ENCODE measurements at regions not wholly inside any gene's neighbourhood (a gene's known extent, or its start where the extent isn't known, plus 50 kb on each side); places are given as distances from the start of the nearest gene placed in this dataset.
"Not testable (repeated sequence)": the region's sequence is repeated elsewhere in the genome, so short reads cannot be mapped to it uniquely, and the experiment has no call there.

- no peaks in the 10 kb centered on the region for H3K4me1 ChIP-seq (ENCODE audit: insufficient read depth, low read length)
- H3K36me3 ChIP-seq (ENCODE audit: insufficient read depth, low read length), result no peaks in the 10 kb centered on the region
- H3K4me3 ChIP-seq (ENCODE audit: low read length), result no peak overlapping the region
- no peaks in the 10 kb centered on the region for H3K9me3 ChIP-seq (ENCODE audit: low read length)
- H3K27me3 ChIP-seq (ENCODE audit: insufficient read depth, low read length), result no peaks in the 10 kb centered on the region
- H2AFZ ChIP-seq (ENCODE audit: low read depth, low read length), result no peak overlapping the region
Measured at GRCh38 chr3:7977245-7978086, 524.2 kb upstream of the LMCD1 start.

GRCh38 chr3:7978087-7978422 lies 523.6 kb upstream of the LMCD1 start:
- Histone ChIP-seq H3K4me1 (ENCODE audit: insufficient read depth, low read length) (no peaks in the 10 kb centered on the region), H2AFZ (ENCODE audit: low read depth, low read length) (no peak overlapping the region), H3K4me3 (ENCODE audit: low read length) (no peak overlapping the region), H3K9me3 (ENCODE audit: low read length) (no peaks in the 10 kb centered on the region), H3K36me3 (ENCODE audit: insufficient read depth, low read length) (no peaks in the 10 kb centered on the region), H3K27me3 (ENCODE audit: insufficient read depth, low read length) (no peaks in the 10 kb centered on the region)

GRCh38 chr3:7982126-7982525 lies 519.5 kb upstream of the LMCD1 start:
- Histone ChIP-seq H2AFZ (ENCODE audit: low read depth, low read length) (no peak overlapping the region), H3K4me3 (ENCODE audit: low read length) (no peak overlapping the region), H3K27me3 (ENCODE audit: insufficient read depth, low read length) (no peaks in the 10 kb centered on the region), H3K4me1 (ENCODE audit: insufficient read depth, low read length) (no peaks in the 10 kb centered on the region), H3K36me3 (ENCODE audit: insufficient read depth, low read length) (no peaks in the 10 kb centered on the region), H3K9me3 (ENCODE audit: low read length) (no peaks in the 10 kb centered on the region)

- Histone ChIP-seq H3K4me1 (ENCODE audit: insufficient read depth, low read length) (no peaks in the 10 kb centered on the region), H3K9me3 (ENCODE audit: low read length) (no peaks in the 10 kb centered on the region), H2AFZ (ENCODE audit: low read depth, low read length) (no peak overlapping the region), H3K27me3 (ENCODE audit: insufficient read depth, low read length) (no peaks in the 10 kb centered on the region), H3K36me3 (ENCODE audit: insufficient read depth, low read length) (no peaks in the 10 kb centered on the region), H3K4me3 (ENCODE audit: low read length) (no peak overlapping the region)
Measured at GRCh38 chr3:7999384-7999783, 502.2 kb upstream of the LMCD1 start.

GRCh38 chr3:8001307-8001706 lies 500.3 kb upstream of the LMCD1 start:
- H3K27me3 ChIP-seq (ENCODE audit: insufficient read depth, low read length), result no peaks in the 10 kb centered on the region
- H2AFZ ChIP-seq (ENCODE audit: low read depth, low read length), result no peak overlapping the region
- no peaks in the 10 kb centered on the region for H3K4me1 ChIP-seq (ENCODE audit: insufficient read depth, low read length)
- H3K36me3 ChIP-seq (ENCODE audit: insufficient read depth, low read length), result no peaks in the 10 kb centered on the region
- H3K9me3 ChIP-seq (ENCODE audit: low read length), result no peaks in the 10 kb centered on the region
- H3K4me3 ChIP-seq (ENCODE audit: low read length), result no peak overlapping the region

GRCh38 chr3:8001712-8002111 lies 499.9 kb upstream of the LMCD1 start:
- H3K9me3 ChIP-seq (ENCODE audit: low read length), result no peaks in the 10 kb centered on the region
- H3K4me3 ChIP-seq (ENCODE audit: low read length), result no peak overlapping the region
- no peaks in the 10 kb centered on the region for H3K4me1 ChIP-seq (ENCODE audit: insufficient read depth, low read length)
- H2AFZ ChIP-seq (ENCODE audit: low read depth, low read length), result no peak overlapping the region
- H3K36me3 ChIP-seq (ENCODE audit: insufficient read depth, low read length), result no peaks in the 10 kb centered on the region
- no peaks in the 10 kb centered on the region for H3K27me3 ChIP-seq (ENCODE audit: insufficient read depth, low read length)

GRCh38 chr3:8011902-8012301 lies 489.7 kb upstream of the LMCD1 start:
- Histone ChIP-seq H3K9me3 (ENCODE audit: low read length) (no peaks in the 10 kb centered on the region), H3K36me3 (ENCODE audit: insufficient read depth, low read length) (no peaks in the 10 kb centered on the region), H3K4me3 (ENCODE audit: low read length) (no peak overlapping the region), H3K27me3 (ENCODE audit: insufficient read depth, low read length) (no peaks in the 10 kb centered on the region), H3K4me1 (ENCODE audit: insufficient read depth, low read length) (no peaks in the 10 kb centered on the region), H2AFZ (ENCODE audit: low read depth, low read length) (no peak overlapping the region)

- Histone ChIP-seq H2AFZ (ENCODE audit: low read depth, low read length) (no peak overlapping the region), H3K27me3 (ENCODE audit: insufficient read depth, low read length) (no peaks in the 10 kb centered on the region), H3K9me3 (ENCODE audit: low read length) (no peaks in the 10 kb centered on the region), H3K36me3 (ENCODE audit: insufficient read depth, low read length) (no peaks in the 10 kb centered on the region), H3K4me3 (ENCODE audit: low read length) (no peak overlapping the region), H3K4me1 (ENCODE audit: insufficient read depth, low read length) (no peaks in the 10 kb centered on the region)
Measured at GRCh38 chr3:8020047-8020841, 481.4 kb upstream of the LMCD1 start.

- Histone ChIP-seq H3K27me3 (ENCODE audit: insufficient read depth, low read length) (no peaks in the 10 kb centered on the region), H3K9me3 (ENCODE audit: low read length) (no peaks in the 10 kb centered on the region), H3K4me3 (ENCODE audit: low read length) (no peak overlapping the region), H2AFZ (ENCODE audit: low read depth, low read length) (no peak overlapping the region), H3K36me3 (ENCODE audit: insufficient read depth, low read length) (no peaks in the 10 kb centered on the region), H3K4me1 (ENCODE audit: insufficient read depth, low read length) (no peaks in the 10 kb centered on the region)
Measured at GRCh38 chr3:8027954-8028353, 473.7 kb upstream of the LMCD1 start.

GRCh38 chr3:8050283-8050682 lies 451.3 kb upstream of the LMCD1 start:
- no peaks in the 10 kb centered on the region for H3K9me3 ChIP-seq (ENCODE audit: low read length)
- H3K4me1 ChIP-seq (ENCODE audit: insufficient read depth, low read length), result no peaks in the 10 kb centered on the region
- no peaks in the 10 kb centered on the region for H3K27me3 ChIP-seq (ENCODE audit: insufficient read depth, low read length)
- H2AFZ ChIP-seq (ENCODE audit: low read depth, low read length), result no peak overlapping the region
- no peak overlapping the region for H3K4me3 ChIP-seq (ENCODE audit: low read length)
- no peaks in the 10 kb centered on the region for H3K36me3 ChIP-seq (ENCODE audit: insufficient read depth, low read length)

- no peaks in the 10 kb centered on the region for H3K36me3 ChIP-seq (ENCODE audit: insufficient read depth, low read length)
- no peaks in the 10 kb centered on the region for H3K27me3 ChIP-seq (ENCODE audit: insufficient read depth, low read length)
- no peak overlapping the region for H2AFZ ChIP-seq (ENCODE audit: low read depth, low read length)
- no peaks in the 10 kb centered on the region for H3K9me3 ChIP-seq (ENCODE audit: low read length)
- H3K4me1 ChIP-seq (ENCODE audit: insufficient read depth, low read length), result no peaks in the 10 kb centered on the region
- no peak overlapping the region for H3K4me3 ChIP-seq (ENCODE audit: low read length)
Measured at GRCh38 chr3:8052659-8053058, 449.0 kb upstream of the LMCD1 start.

- H3K4me3 ChIP-seq (ENCODE audit: low read length); H3K9me3 ChIP-seq (ENCODE audit: low read length); H2AFZ ChIP-seq (ENCODE audit: low read depth, low read length); H3K36me3 ChIP-seq (ENCODE audit: insufficient read depth, low read length); H3K4me1 ChIP-seq (ENCODE audit: insufficient read depth, low read length); H3K27me3 ChIP-seq (ENCODE audit: insufficient read depth, low read length): not testable (repeated sequence)
Measured at GRCh38 chr3:8068135-8068534, 433.5 kb upstream of the LMCD1 start.

- no peaks in the 10 kb centered on the region for H3K27me3 ChIP-seq (ENCODE audit: insufficient read depth, low read length)
- H3K4me3 ChIP-seq (ENCODE audit: low read length), result no peak overlapping the region
- no peaks in the 10 kb centered on the region for H3K36me3 ChIP-seq (ENCODE audit: insufficient read depth, low read length)
- H2AFZ ChIP-seq (ENCODE audit: low read depth, low read length), result no peak overlapping the region
- no peaks in the 10 kb centered on the region for H3K9me3 ChIP-seq (ENCODE audit: low read length)
- H3K4me1 ChIP-seq (ENCODE audit: insufficient read depth, low read length), result no peaks in the 10 kb centered on the region
Measured at GRCh38 chr3:8069471-8069870, 432.2 kb upstream of the LMCD1 start.

Measured in neuron (in vitro differentiated cells).